Cerebellar nuclear complex (tissue), 1 donor: ENCODE measurements at regions not wholly inside any gene's neighbourhood (a gene's known extent, or its start where the extent isn't known, plus 50 kb on each side); places are given as distances from the start of the nearest gene placed in this dataset.

ENCODE experiments used
- DNase-seq, 2 experiments: peaks; one replicate each; lab custom pipeline; 2025; lab: John Stamatoyannopoulos, UW

- no peak for DNase-seq
Observed at GRCh38 chr2:145060876-145061275, 541.0 kb upstream of the ZEB2 start.

GRCh38 chr2:145059914-145060313 lies 540.0 kb upstream of the ZEB2 start:
- DNase-seq: no peak

- DNase-seq: no peak
Observed at GRCh38 chr2:145059343-145059742, 539.4 kb upstream of the ZEB2 start.

- DNase-seq: no peak
Observed at GRCh38 chr2:145058457-145058856, 538.5 kb upstream of the ZEB2 start.

- no peak for DNase-seq
Observed at GRCh38 chr2:145055651-145056050, 535.7 kb upstream of the ZEB2 start.

- DNase-seq: no peak
Observed at GRCh38 chr2:145050134-145050533, 530.2 kb upstream of the ZEB2 start.

- no peak for DNase-seq
Observed at GRCh38 chr2:145049475-145049874, 529.6 kb upstream of the ZEB2 start.

GRCh38 chr2:145047554-145047953 lies 527.6 kb upstream of the ZEB2 start:
- no peak for DNase-seq

- DNase-seq: no peak
Observed at GRCh38 chr2:145044491-145044890, 524.6 kb upstream of the ZEB2 start.

GRCh38 chr2:145043399-145043834 lies 523.5 kb upstream of the ZEB2 start:
- no peak for DNase-seq

- DNase-seq: no peak
Observed at GRCh38 chr2:145041706-145042105, 521.8 kb upstream of the ZEB2 start.

GRCh38 chr2:145040433-145040832 lies 520.5 kb upstream of the ZEB2 start:
- no peak for DNase-seq

- no peak for DNase-seq
Observed at GRCh38 chr2:145038041-145038525, 518.2 kb upstream of the ZEB2 start.

GRCh38 chr2:145036421-145037011 lies 516.6 kb upstream of the ZEB2 start:
- DNase-seq: no peak

GRCh38 chr2:145034511-145034910 lies 514.6 kb upstream of the ZEB2 start:
- no peak for DNase-seq

GRCh38 chr2:145033438-145033837 lies 513.5 kb upstream of the ZEB2 start:
- DNase-seq: no peak

- no peak for DNase-seq
Observed at GRCh38 chr2:145032791-145033190, 512.9 kb upstream of the ZEB2 start.

GRCh38 chr2:145029873-145030272 lies 510.0 kb upstream of the ZEB2 start:
- DNase-seq: no peak

GRCh38 chr2:145029081-145029480 lies 509.2 kb upstream of the ZEB2 start:
- DNase-seq: no peak

GRCh38 chr2:145028101-145028920 lies 508.4 kb upstream of the ZEB2 start:
- DNase-seq: no peak

- DNase-seq: no peak
Observed at GRCh38 chr2:145026456-145027455, 506.8 kb upstream of the ZEB2 start.

GRCh38 chr2:145025382-145025781 lies 505.5 kb upstream of the ZEB2 start:
- no peak for DNase-seq
